ENCODE measurements at regions not wholly inside any gene's neighbourhood (a gene's known extent, or its start where the extent isn't known, plus 50 kb on each side); places are given as distances from the start of the nearest gene placed in this dataset.

DNA sequence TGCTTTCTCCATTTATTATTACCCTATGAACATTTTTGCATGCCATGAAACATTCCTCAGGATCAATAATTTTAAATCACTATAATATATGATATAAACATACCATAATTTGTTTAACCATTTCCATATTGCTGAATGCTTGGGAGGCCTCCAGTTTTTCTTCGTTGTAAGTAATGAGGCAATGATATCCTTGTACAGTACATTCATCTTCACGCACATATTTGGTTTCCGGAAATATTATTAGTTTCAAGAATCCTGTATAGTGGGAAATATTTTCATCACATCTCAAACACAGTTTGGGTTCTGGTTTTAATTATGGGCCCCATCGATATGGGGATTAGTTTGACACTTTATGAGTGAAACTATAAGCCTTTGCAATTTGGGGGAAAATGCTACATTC lies 135.4 kb downstream of the HS3ST3B1 start (continued):
- TF ChIP-seq, protein P1, sequence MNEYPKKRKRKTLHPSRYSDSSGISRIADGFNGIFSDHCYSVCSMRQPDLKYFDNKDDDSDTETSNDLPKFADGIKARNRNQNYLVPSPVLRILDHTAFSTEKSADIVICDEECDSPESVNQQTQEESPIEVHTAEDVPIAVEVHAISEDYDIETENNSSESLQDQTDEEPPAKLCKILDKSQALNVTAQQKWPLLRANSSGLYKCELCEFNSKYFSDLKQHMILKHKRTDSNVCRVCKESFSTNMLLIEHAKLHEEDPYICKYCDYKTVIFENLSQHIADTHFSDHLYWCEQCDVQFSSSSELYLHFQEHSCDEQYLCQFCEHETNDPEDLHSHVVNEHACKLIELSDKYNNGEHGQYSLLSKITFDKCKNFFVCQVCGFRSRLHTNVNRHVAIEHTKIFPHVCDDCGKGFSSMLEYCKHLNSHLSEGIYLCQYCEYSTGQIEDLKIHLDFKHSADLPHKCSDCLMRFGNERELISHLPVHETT (CRISPR knock-in tag; conservative IDR thresholded peaks at IDR 0.05) = no peak
- TF ChIP-seq, protein P2, sequence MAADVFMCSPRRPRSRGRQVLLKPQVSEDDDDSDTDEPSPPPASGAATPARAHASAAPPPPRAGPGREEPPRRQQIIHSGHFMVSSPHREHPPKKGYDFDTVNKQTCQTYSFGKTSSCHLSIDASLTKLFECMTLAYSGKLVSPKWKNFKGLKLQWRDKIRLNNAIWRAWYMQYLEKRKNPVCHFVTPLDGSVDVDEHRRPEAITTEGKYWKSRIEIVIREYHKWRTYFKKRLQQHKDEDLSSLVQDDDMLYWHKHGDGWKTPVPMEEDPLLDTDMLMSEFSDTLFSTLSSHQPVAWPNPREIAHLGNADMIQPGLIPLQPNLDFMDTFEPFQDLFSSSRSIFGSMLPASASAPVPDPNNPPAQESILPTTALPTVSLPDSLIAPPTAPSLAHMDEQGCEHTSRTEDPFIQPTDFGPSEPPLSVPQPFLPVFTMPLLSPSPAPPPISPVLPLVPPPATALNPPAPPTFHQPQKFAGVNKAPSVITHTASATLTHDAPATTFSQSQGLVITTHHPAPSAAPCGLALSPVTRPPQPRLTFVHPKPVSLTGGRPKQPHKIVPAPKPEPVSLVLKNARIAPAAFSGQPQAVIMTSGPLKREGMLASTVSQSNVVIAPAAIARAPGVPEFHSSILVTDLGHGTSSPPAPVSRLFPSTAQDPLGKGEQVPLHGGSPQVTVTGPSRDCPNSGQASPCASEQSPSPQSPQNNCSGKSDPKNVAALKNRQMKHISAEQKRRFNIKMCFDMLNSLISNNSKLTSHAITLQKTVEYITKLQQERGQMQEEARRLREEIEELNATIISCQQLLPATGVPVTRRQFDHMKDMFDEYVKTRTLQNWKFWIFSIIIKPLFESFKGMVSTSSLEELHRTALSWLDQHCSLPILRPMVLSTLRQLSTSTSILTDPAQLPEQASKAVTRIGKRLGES (CRISPR knock-in tag; IDR thresholded peaks at IDR 0.05; ENCODE audit: borderline replicate concordance) = no peak

DNA sequence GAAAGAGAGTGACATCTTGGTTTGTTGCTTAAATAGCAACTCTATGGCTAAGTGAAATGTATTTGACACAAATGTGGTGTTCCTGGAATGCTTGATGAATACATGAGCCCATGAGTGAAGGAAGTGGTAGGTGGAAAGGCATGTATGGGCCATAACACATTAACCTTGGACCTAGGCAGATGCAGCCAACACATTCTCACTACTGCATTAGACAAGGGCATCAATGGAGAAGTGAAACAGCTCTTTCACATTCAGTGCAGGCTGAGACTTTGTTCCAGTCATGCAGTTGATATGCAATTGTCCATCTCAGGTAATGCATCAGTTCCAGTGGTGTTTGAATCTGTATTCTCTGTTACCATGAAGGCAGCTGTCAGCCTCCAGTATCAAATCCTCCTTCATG lies 133.6 kb downstream of the HS3ST3B1 start:
- Histone ChIP-seq H3K79me2 (ENCODE audit: insufficient read depth, low read length) (no peaks in the 10 kb centered on the region), H3K27me3 (ENCODE audit: control insufficient read depth in 1 of 2, insufficient read depth in 2 of 2, low read length in 2 of 2) (no peaks in the 10 kb centered on the region), H3K9ac (ENCODE audit: insufficient read depth, low read depth, low read length) (no peak overlapping the region), H3K9me3 (ENCODE audit: low read length) (no peaks in the 10 kb centered on the region), H2AFZ (ENCODE audit: low read length) (no peak overlapping the region), H3K4me3 (replicated peaks in 1 of 3; ENCODE audit: insufficient read depth in 1 of 3, low read depth in 2 of 3, low read length in 3 of 3) (no peak overlapping the region), H3K4me1 (ENCODE audit: insufficient read depth, low read length) (no peaks in the 10 kb centered on the region), H4K20me1 (ENCODE audit: insufficient read depth, low read length) (peaks cover 7% of the 10 kb centered on the region; the same call in 1 of the 2 replicates), H3K27ac (ENCODE audit: extremely low read length, insufficient read depth, low read length) (no peak overlapping the region), H3K4me2 (ENCODE audit: low read depth, low read length) (no peak overlapping the region), H3K36me3 (replicated peaks in 1 of 2; ENCODE audit: control insufficient read depth in 1 of 2, insufficient read depth in 2 of 2, low read length in 2 of 2) (peaks cover 4 to 24% of the 10 kb centered on the region in 2 experiments)
- no peak for DNase-seq (ENCODE audit: low spot score)
- no TSS peak for BruUV-seq (replicated peaks)
- FAIRE-seq = no peak
- TF ChIP-seq ELF3 (CRISPR knock-in tag; IDR thresholded peaks at IDR 0.05) (no peak), POLR2AphosphoS2 (IDR thresholded peaks at IDR 0.05; ENCODE audit: low read depth, low read length) (no peak)
- no peak; the same call in 2 of the 3 replicates for ATAC-seq
- ChIA-PET POLR2A (no interaction called here), CTCF (ENCODE audit: low intra/inter-chr PET ratio, low total read pairs) (no interaction called here)
- in situ Hi-C loops (cut with HindIII; ENCODE audit: extremely low pct_ligation_motif_present, low pct_unique_long_range_greater_than_20kb) (no loop called here), intact Hi-C loops (cut with micrococcal nuclease; ENCODE audit: unreplicated experiment) (no loop called here)

Measured in HepG2 (cell line).